OCI-LY7 (cell line): ENCODE measurements at regions not wholly inside any gene's neighbourhood (a gene's known extent, or its start where the extent isn't known, plus 50 kb on each side); places are given as distances from the start of the nearest gene placed in this dataset.

Source experiments
- CTCF ChIP-seq: fragments of 200-600 bp; sonication (generic); conservative IDR thresholded peaks from 2 replicates; pipeline ENCODE4 v1.5.1; 2014; ENCODE audit warnings: mild to moderate bottlenecking, antibody characterized with exemption, low read length, moderate library complexity, mixed read lengths
- EZH2phosphoT487 ChIP-seq: fragments of 200-600 bp; sonication (generic); IDR thresholded peaks from 2 replicates; pipeline ENCODE4 v1.6.1; 2018; ENCODE audit warnings: low read depth, borderline replicate concordance, mild to moderate bottlenecking, mixed run types, antibody characterized with exemption, low read length, moderate library complexity, mixed read lengths

GRCh38 chr7:52247518-52247917 is 787.9 kb upstream of the POM121L12 start:
- TF ChIP-seq CTCF (no peak), EZH2phosphoT487 (no peak)
